Ovary (tissue), 3 donors: ENCODE measurements at regions not wholly inside any gene's neighbourhood (a gene's known extent, or its start where the extent isn't known, plus 50 kb on each side); places are given as distances from the start of the nearest gene placed in this dataset.
"Not testable (repeated sequence)": the region's sequence is repeated elsewhere in the genome, so short reads cannot be mapped to it uniquely, and the experiment has no call there.

Source experiments
- EP300 ChIP-seq: sonication (generic); formaldehyde crosslinking; IDR thresholded peaks from one replicate; pipeline ENCODE4 v1.6.1; 2017; ENCODE audit warnings: antibody characterized with exemption
- POLR2A ChIP-seq: fragments of 450-650 bp; IDR thresholded peaks from one replicate; pipeline ENCODE4 v1.6.1; 2017; ENCODE audit warnings: antibody characterized with exemption, mild to moderate bottlenecking, moderate library complexity
- TF ChIP-seq, protein P1 (sequence below), 3 donors: fragments of 450-650 bp in 2 of 3; fragments of 200-600 bp in 1 of 3; IDR thresholded peaks; one replicate each; pipeline versions ENCODE4 v1.5.1 to v1.8.0; 2016 to 2022; ENCODE audit warnings: antibody characterized with exemption in 3 of 3, mild to moderate bottlenecking in 1 of 3
- donor health status: DM: no; HTN: no; CAD: no.

GRCh38 chr1:112821307-112822063 is 106.4 kb upstream of the PPM1J start:
- TF ChIP-seq POLR2A, EP300: not testable (repeated sequence)
- TF ChIP-seq, protein P1, sequence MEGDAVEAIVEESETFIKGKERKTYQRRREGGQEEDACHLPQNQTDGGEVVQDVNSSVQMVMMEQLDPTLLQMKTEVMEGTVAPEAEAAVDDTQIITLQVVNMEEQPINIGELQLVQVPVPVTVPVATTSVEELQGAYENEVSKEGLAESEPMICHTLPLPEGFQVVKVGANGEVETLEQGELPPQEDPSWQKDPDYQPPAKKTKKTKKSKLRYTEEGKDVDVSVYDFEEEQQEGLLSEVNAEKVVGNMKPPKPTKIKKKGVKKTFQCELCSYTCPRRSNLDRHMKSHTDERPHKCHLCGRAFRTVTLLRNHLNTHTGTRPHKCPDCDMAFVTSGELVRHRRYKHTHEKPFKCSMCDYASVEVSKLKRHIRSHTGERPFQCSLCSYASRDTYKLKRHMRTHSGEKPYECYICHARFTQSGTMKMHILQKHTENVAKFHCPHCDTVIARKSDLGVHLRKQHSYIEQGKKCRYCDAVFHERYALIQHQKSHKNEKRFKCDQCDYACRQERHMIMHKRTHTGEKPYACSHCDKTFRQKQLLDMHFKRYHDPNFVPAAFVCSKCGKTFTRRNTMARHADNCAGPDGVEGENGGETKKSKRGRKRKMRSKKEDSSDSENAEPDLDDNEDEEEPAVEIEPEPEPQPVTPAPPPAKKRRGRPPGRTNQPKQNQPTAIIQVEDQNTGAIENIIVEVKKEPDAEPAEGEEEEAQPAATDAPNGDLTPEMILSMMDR (IDR thresholded peaks at IDR 0.05): not testable (repeated sequence)
